ENCODE measurements at regions not wholly inside any gene's neighbourhood (a gene's known extent, or its start where the extent isn't known, plus 50 kb on each side); places are given as distances from the start of the nearest gene placed in this dataset.

- TF ChIP-seq HDGF (IDR thresholded peaks at IDR 0.05; ENCODE audit: borderline replicate concordance) (no peak), ZNF384 (IDR thresholded peaks at IDR 0.05) (no peak), BHLHE40 (IDR thresholded peaks at IDR 0.05; ENCODE audit: borderline replicate concordance) (no peak), LEF1 (IDR thresholded peaks at IDR 0.05; ENCODE audit: borderline replicate concordance) (no peak), SP1 (IDR thresholded peaks at IDR 0.05) (no peak), PKNOX1 (IDR thresholded peaks at IDR 0.05) (no peak), CTBP1 (IDR thresholded peaks at IDR 0.05; ENCODE audit: borderline replicate concordance) (no peak), FOXA1 (IDR thresholded peaks at IDR 0.05) (no peak), FOXM1 (IDR thresholded peaks at IDR 0.05; ENCODE audit: borderline replicate concordance) (no peak), NFRKB (IDR thresholded peaks at IDR 0.05) (no peak), SUZ12 (IDR thresholded peaks at IDR 0.05) (no peak), ARNT (IDR thresholded peaks at IDR 0.05) (no peak), L3MBTL2 (conservative IDR thresholded peaks at IDR 0.05) (no peak), ELF4 (IDR thresholded peaks at IDR 0.05) (no peak)
Observed at GRCh38 chr11:111039982-111040381, 205.5 kb upstream of the POU2AF2 start.
